ENCODE measurements at regions not wholly inside any gene's neighbourhood (a gene's known extent, or its start where the extent isn't known, plus 50 kb on each side); places are given as distances from the start of the nearest gene placed in this dataset.

- no peak for TF ChIP-seq CTCF (IDR thresholded peaks at IDR 0.05; ENCODE audit: insufficient read depth, low read length)
- no peak for TF ChIP-seq POLR2AphosphoS5 (IDR thresholded peaks at IDR 0.05; ENCODE audit: low read depth)
- no peak for TF ChIP-seq GABPA (IDR thresholded peaks at IDR 0.05; ENCODE audit: low read depth)
- TF ChIP-seq REST (IDR thresholded peaks at IDR 0.05; ENCODE audit: insufficient replicate concordance, low read depth), result no peak
- Histone ChIP-seq H3K27ac (replicated peaks) (no peak overlapping the region), H3K27me3 (ENCODE audit: insufficient read depth, poor library complexity, severe bottlenecking) (no peaks in the 10 kb centered on the region), H3K4me3 (replicated peaks; ENCODE audit: insufficient read depth, low read length) (no peak overlapping the region)
- DNase-seq (ENCODE audit: low read depth in 1 of 2, low spot score in 1 of 2), result no peak
Observed at GRCh38 chr5:89724379-89725095, 685.0 kb downstream of the CETN3 start.

- Histone ChIP-seq H3K27me3 (ENCODE audit: insufficient read depth, poor library complexity, severe bottlenecking) (no peaks in the 10 kb centered on the region), H3K4me3 (replicated peaks; ENCODE audit: insufficient read depth, low read length) (no peak overlapping the region), H3K27ac (replicated peaks) (no peak overlapping the region)
- DNase-seq (ENCODE audit: low read depth in 1 of 2, low spot score in 1 of 2), result no peak
- TF ChIP-seq POLR2AphosphoS5 (IDR thresholded peaks at IDR 0.05; ENCODE audit: low read depth) (no peak), CTCF (IDR thresholded peaks at IDR 0.05; ENCODE audit: insufficient read depth, low read length) (no peak), SPI1 (IDR thresholded peaks at IDR 0.05; ENCODE audit: borderline replicate concordance, low read depth) (no peak), REST (IDR thresholded peaks at IDR 0.05; ENCODE audit: insufficient replicate concordance, low read depth) (no peak), GABPA (IDR thresholded peaks at IDR 0.05; ENCODE audit: low read depth) (no peak)
Observed at GRCh38 chr5:89723907-89724306, 685.6 kb downstream of the CETN3 start.

- Histone ChIP-seq H3K4me3 (replicated peaks; ENCODE audit: insufficient read depth, low read length) (no peak overlapping the region), H3K27ac (replicated peaks) (no peak overlapping the region), H3K27me3 (ENCODE audit: insufficient read depth, poor library complexity, severe bottlenecking) (no peaks in the 10 kb centered on the region)
- no peak for DNase-seq (ENCODE audit: low read depth in 1 of 2, low spot score in 1 of 2)
- TF ChIP-seq REST (IDR thresholded peaks at IDR 0.05; ENCODE audit: insufficient replicate concordance, low read depth) (no peak), GABPA (IDR thresholded peaks at IDR 0.05; ENCODE audit: low read depth) (no peak), SPI1 (IDR thresholded peaks at IDR 0.05; ENCODE audit: borderline replicate concordance, low read depth) (no peak), CTCF (IDR thresholded peaks at IDR 0.05; ENCODE audit: insufficient read depth, low read length) (no peak), POLR2AphosphoS5 (IDR thresholded peaks at IDR 0.05; ENCODE audit: low read depth) (no peak)
Observed at GRCh38 chr5:89722538-89722937, 687.0 kb downstream of the CETN3 start.
